OCI-LY7 (cell line): ENCODE measurements at regions not wholly inside any gene's neighbourhood (a gene's known extent, or its start where the extent isn't known, plus 50 kb on each side); places are given as distances from the start of the nearest gene placed in this dataset.

ENCODE experiments used
- BruUV-seq: library from RNA; stranded (reverse); fragments of 400-500 nt; replicated peaks from 2 replicates; lab custom pipeline; 2021; lab: Mats Ljungman, UMichigan
- CTCF ChIA-PET: fragments of 300-600 bp; sonication (Branson Sonifier 250); formaldehyde crosslinking; loops from one replicate; lab custom pipeline; 2022; ENCODE audit warnings: antibody characterized with exemption; ENCODE audit not compliant: unreplicated experiment; lab: Charles Lee
- POLR2A ChIA-PET: fragments of 300-600 bp; sonication (Branson Sonifier 250); formaldehyde crosslinking; loops from one replicate; lab custom pipeline; 2022; ENCODE audit warnings: antibody characterized with exemption; lab: Charles Lee
- DNase-seq: peaks from one replicate; pipeline ENCODE4 v3.0.0-alpha.2; 2015; ENCODE audit warnings: low spot score
- H2AFZ ChIP-seq: fragments of 200-600 bp; sonication (generic), shearing (Covaris generic); 2 replicates; pipeline ENCODE4 v1.6.1; 2014; ENCODE audit warnings: mild to moderate bottlenecking, antibody characterized with exemption, low read length, moderate library complexity
- H3K27ac ChIP-seq: fragments of 200-600 bp; sonication (generic); 2 replicates; pipeline ENCODE4 v1.5.1; 2014; ENCODE audit warnings: mixed run types, low read depth, mild to moderate bottlenecking, moderate library complexity, low read length, inconsistent platforms; ENCODE audit not compliant: poor library complexity, severe bottlenecking
- H3K36me3 ChIP-seq: fragments of 200-600 bp; sonication (generic); 2 replicates; pipeline ENCODE4 v1.6.1; 2014; ENCODE audit warnings: mild to moderate bottlenecking, antibody characterized with exemption, low read length, moderate library complexity, mixed read lengths; ENCODE audit not compliant: insufficient read depth
- H3K4me1 ChIP-seq: fragments of 200-600 bp; sonication (generic); 2 replicates; pipeline ENCODE4 v1.5.1; 2014; ENCODE audit warnings: mild to moderate bottlenecking, low read length; ENCODE audit not compliant: insufficient read depth, poor library complexity, severe bottlenecking
- H3K4me2 ChIP-seq: fragments of 200-600 bp; sonication (generic); 2 replicates; pipeline ENCODE4 v1.6.1; 2014; ENCODE audit warnings: mild to moderate bottlenecking, low read length
- H3K4me3 ChIP-seq: fragments of 200-600 bp; sonication (generic); 2 replicates; pipeline ENCODE4 v1.5.1; 2014; ENCODE audit warnings: mild to moderate bottlenecking, low read depth, low read length; ENCODE audit not compliant: poor library complexity, severe bottlenecking
- H3K79me2 ChIP-seq: fragments of 200-600 bp; sonication (generic); 2 replicates; pipeline ENCODE4 v1.6.1; 2016; ENCODE audit warnings: low read depth, mild to moderate bottlenecking, low read length, moderate library complexity, mixed read lengths; ENCODE audit not compliant: insufficient read depth
- H3K9me2 ChIP-seq: fragments of 200-600 bp; sonication (generic); 2 replicates; pipeline ENCODE4 v1.6.1; 2016; ENCODE audit warnings: mild to moderate bottlenecking, low read length, mixed read lengths; ENCODE audit not compliant: insufficient read depth
- H3K9me3 ChIP-seq: fragments of 200-600 bp; sonication (generic); 2 replicates; pipeline ENCODE4 v1.6.1; 2014; ENCODE audit warnings: mild to moderate bottlenecking, mixed run types, low read length, mixed read lengths
- H4K20me1 ChIP-seq: fragments of 200-600 bp; sonication (generic); 2 replicates; pipeline ENCODE4 v1.6.1; 2014; ENCODE audit warnings: mild to moderate bottlenecking, antibody characterized with exemption, low read length, moderate library complexity, mixed read lengths; ENCODE audit not compliant: insufficient read depth
- CTCF ChIP-seq: fragments of 200-600 bp; sonication (generic); conservative IDR thresholded peaks from 2 replicates; pipeline ENCODE4 v1.5.1; 2014; ENCODE audit warnings: mild to moderate bottlenecking, antibody characterized with exemption, low read length, moderate library complexity, mixed read lengths
- EZH2phosphoT487 ChIP-seq: fragments of 200-600 bp; sonication (generic); IDR thresholded peaks from 2 replicates; pipeline ENCODE4 v1.6.1; 2018; ENCODE audit warnings: low read depth, borderline replicate concordance, mild to moderate bottlenecking, mixed run types, antibody characterized with exemption, low read length, moderate library complexity, mixed read lengths
- intact Hi-C: fragments of 100-400 bp; cut with micrococcal nuclease; formaldehyde crosslinking; loops from one replicate; pipeline ENCODE4 v1.10.0; 2022; ENCODE audit not compliant: unreplicated experiment

- no peaks in the 10 kb centered on the region for H3K79me2 ChIP-seq
- H3K9me2 ChIP-seq = no peaks in the 10 kb centered on the region
- BruUV-seq = no TSS peak
- H4K20me1 ChIP-seq = no peaks in the 10 kb centered on the region
- ChIA-PET CTCF (no interaction called here), POLR2A (interaction anchor here (1.0 kb wide), 1 partner anchor 17 kb away, joined by 4 read pairs; no protein-coding TSS in a partner anchor)
- intact Hi-C loops = no loop called here
- H3K9me3 ChIP-seq = peaks cover 10% of the 10 kb centered on the region; the same call in 1 of the 2 replicates
- no peak overlapping the region for H3K27ac ChIP-seq
- H2AFZ ChIP-seq = no peak overlapping the region
- H3K36me3 ChIP-seq = no peaks in the 10 kb centered on the region
- no peak overlapping the region for H3K4me3 ChIP-seq
- H3K4me1 ChIP-seq = no peaks in the 10 kb centered on the region
- DNase-seq = no peak
- no peak overlapping the region for H3K4me2 ChIP-seq
- TF ChIP-seq CTCF (no peak), EZH2phosphoT487 (no peak)
These were observed 79.2 kb upstream of the LY86 start for GRCh38 chr6:6509284-6509683.

GRCh38 chr6:6512711-6513110 lies 75.8 kb upstream of the LY86 start:
- BruUV-seq = no TSS peak
- TF ChIP-seq CTCF (no peak), EZH2phosphoT487 (no peak)
- H3K9me3 ChIP-seq = peaks cover 10% of the 10 kb centered on the region; the same call in 1 of the 2 replicates
- H3K4me2 ChIP-seq = no peak overlapping the region
- H3K79me2 ChIP-seq = no peaks in the 10 kb centered on the region
- no peaks in the 10 kb centered on the region for H3K36me3 ChIP-seq
- no peak overlapping the region for H3K27ac ChIP-seq
- H3K9me2 ChIP-seq = no peaks in the 10 kb centered on the region
- H2AFZ ChIP-seq = no peak overlapping the region
- no peaks in the 10 kb centered on the region for H4K20me1 ChIP-seq
- H3K4me1 ChIP-seq = no peaks in the 10 kb centered on the region
- ChIA-PET CTCF (no interaction called here), POLR2A (interaction anchor here (0.6 to 2.0 kb wide), 5 partner anchors 8 to 180 kb away, joined by 3 to 5 read pairs (median 3); no protein-coding TSS in a partner anchor)
- intact Hi-C loops = no loop called here
- no peak for DNase-seq
- H3K4me3 ChIP-seq = no peak overlapping the region

- intact Hi-C loops = no loop called here
- DNase-seq = no peak
- H3K4me2 ChIP-seq = no peak overlapping the region
- H3K27ac ChIP-seq = no peak overlapping the region
- H3K4me1 ChIP-seq = no peaks in the 10 kb centered on the region
- no peaks in the 10 kb centered on the region for H4K20me1 ChIP-seq
- ChIA-PET POLR2A (interaction anchor here (0.8 to 2.3 kb wide), 2 partner anchors 17 to 248 kb away, joined by 4 to 7 read pairs; no protein-coding TSS in a partner anchor), CTCF (no interaction called here)
- no peak overlapping the region for H3K4me3 ChIP-seq
- no peak overlapping the region for H2AFZ ChIP-seq
- no TSS peak for BruUV-seq
- no peaks in the 10 kb centered on the region for H3K9me2 ChIP-seq
- no peaks in the 10 kb centered on the region for H3K36me3 ChIP-seq
- H3K79me2 ChIP-seq = no peaks in the 10 kb centered on the region
- TF ChIP-seq EZH2phosphoT487 = no peak
- no peak for TF ChIP-seq CTCF
- H3K9me3 ChIP-seq = no peaks in the 10 kb centered on the region
These were observed 72.6 kb upstream of the LY86 start for GRCh38 chr6:6515691-6516607.
